ENCODE measurements at regions not wholly inside any gene's neighbourhood (a gene's known extent, or its start where the extent isn't known, plus 50 kb on each side); places are given as distances from the start of the nearest gene placed in this dataset.
A peak's percentile ranks its signal among the peaks of the same experiment; 100 is the strongest.
"Not testable (repeated sequence)": the region's sequence is repeated elsewhere in the genome, so short reads cannot be mapped to it uniquely, and the experiment has no call there.

- not testable (repeated sequence) for DNase-seq
Observed at GRCh38 chr2:111596808-111597705, 286.9 kb downstream of the ANAPC1 start.

GRCh38 chr2:111598944-111599343, 285.0 kb downstream of the ANAPC1 start:
- DNase-seq = not testable (repeated sequence)

GRCh38 chr2:111602259-111602658, 281.7 kb downstream of the ANAPC1 start:
- not testable (repeated sequence) for DNase-seq

GRCh38 chr2:111605798-111606197, 278.2 kb downstream of the ANAPC1 start:
- not testable (repeated sequence) for DNase-seq

- DNase-seq = not testable (repeated sequence)
Observed at GRCh38 chr2:111606632-111607031, 277.4 kb downstream of the ANAPC1 start.

GRCh38 chr2:111609146-111609844, 274.7 kb downstream of the ANAPC1 start:
- DNase-seq = not testable (repeated sequence)

GRCh38 chr2:111610035-111610434, 274.0 kb downstream of the ANAPC1 start:
- DNase-seq = not testable (repeated sequence)

GRCh38 chr2:111616651-111617218, 267.3 kb downstream of the ANAPC1 start:
- peak; percentile 39 for DNase-seq

GRCh38 chr2:111617299-111618225, 266.4 kb downstream of the ANAPC1 start:
- DNase-seq = no peak

- DNase-seq = peak; percentile 55
Observed at GRCh38 chr2:111618226-111618977, 265.6 kb downstream of the ANAPC1 start.

- DNase-seq = no peak
Observed at GRCh38 chr2:111618978-111619902, 264.8 kb downstream of the ANAPC1 start.

GRCh38 chr2:111620281-111620680, 263.7 kb downstream of the ANAPC1 start:
- DNase-seq = no peak

GRCh38 chr2:111622859-111623258, 261.1 kb downstream of the ANAPC1 start:
- DNase-seq = no peak

GRCh38 chr2:111623380-111623779, 260.6 kb downstream of the ANAPC1 start:
- DNase-seq = no peak

- no peak for DNase-seq
Observed at GRCh38 chr2:111624411-111625156, 259.4 kb downstream of the ANAPC1 start.

GRCh38 chr2:111625157-111625537, 258.8 kb downstream of the ANAPC1 start:
- DNase-seq = not testable (repeated sequence)

- no peak for DNase-seq
Observed at GRCh38 chr2:111626037-111626864, 257.7 kb downstream of the ANAPC1 start.

GRCh38 chr2:111626865-111627163, 257.2 kb downstream of the ANAPC1 start:
- DNase-seq = no peak

GRCh38 chr2:111627256-111627655, 256.7 kb downstream of the ANAPC1 start:
- no peak for DNase-seq

Measured in DMS79 treated with DMSO at 0.1 percent for 48 hours (cell line).